ENCODE measurements at regions not wholly inside any gene's neighbourhood (a gene's known extent, or its start where the extent isn't known, plus 50 kb on each side); places are given as distances from the start of the nearest gene placed in this dataset.

- no peaks in the 10 kb centered on the region for H3K27me3 ChIP-seq (replicated peaks in 1 of 4; ENCODE audit: control extremely low read depth in 1 of 4, control insufficient read depth in 3 of 4, insufficient read depth in 4 of 4, low read length in 3 of 4)
- H3K4me1 ChIP-seq (ENCODE audit: control insufficient read depth in 2 of 2, insufficient read depth in 2 of 2, low read length in 2 of 2), result no peaks in the 10 kb centered on the region
- H3K27ac ChIP-seq (ENCODE audit: low read length in 2 of 2), result no peak overlapping the region
- no peak overlapping the region for H3K4me3 ChIP-seq (ENCODE audit: control extremely low read depth in 1 of 5, extremely low read depth in 1 of 5, insufficient read depth in 1 of 5, low read depth in 2 of 5, low read length in 4 of 5)
- no peak for DNase-seq
- H3K9ac ChIP-seq (ENCODE audit: low read length), result no peak overlapping the region
- H4K20me1 ChIP-seq (ENCODE audit: control insufficient read depth, insufficient read depth, low read length, poor library complexity, severe bottlenecking), result no peaks in the 10 kb centered on the region
- H3K27me3 Mint-ChIP-seq, result no peaks in the 10 kb centered on the region
- H2AFZ ChIP-seq (ENCODE audit: insufficient read depth, low read depth, low read length, poor library complexity, severe bottlenecking), result no peak overlapping the region
- no peak overlapping the region for H3K27ac Mint-ChIP-seq
- no peaks in the 10 kb centered on the region for H3K9me3 ChIP-seq (ENCODE audit: control extremely low read depth in 1 of 3, control insufficient read depth in 2 of 3, insufficient read depth in 1 of 3, low read length in 2 of 3)
- intact Hi-C loops (cut with micrococcal nuclease), result no loop called here
- no peak for TF ChIP-seq EZH2 (IDR thresholded peaks at IDR 0.05; ENCODE audit: borderline replicate concordance, insufficient read depth, low read depth, low read length, poor library complexity, severe bottlenecking)
- TF ChIP-seq, protein P1, sequence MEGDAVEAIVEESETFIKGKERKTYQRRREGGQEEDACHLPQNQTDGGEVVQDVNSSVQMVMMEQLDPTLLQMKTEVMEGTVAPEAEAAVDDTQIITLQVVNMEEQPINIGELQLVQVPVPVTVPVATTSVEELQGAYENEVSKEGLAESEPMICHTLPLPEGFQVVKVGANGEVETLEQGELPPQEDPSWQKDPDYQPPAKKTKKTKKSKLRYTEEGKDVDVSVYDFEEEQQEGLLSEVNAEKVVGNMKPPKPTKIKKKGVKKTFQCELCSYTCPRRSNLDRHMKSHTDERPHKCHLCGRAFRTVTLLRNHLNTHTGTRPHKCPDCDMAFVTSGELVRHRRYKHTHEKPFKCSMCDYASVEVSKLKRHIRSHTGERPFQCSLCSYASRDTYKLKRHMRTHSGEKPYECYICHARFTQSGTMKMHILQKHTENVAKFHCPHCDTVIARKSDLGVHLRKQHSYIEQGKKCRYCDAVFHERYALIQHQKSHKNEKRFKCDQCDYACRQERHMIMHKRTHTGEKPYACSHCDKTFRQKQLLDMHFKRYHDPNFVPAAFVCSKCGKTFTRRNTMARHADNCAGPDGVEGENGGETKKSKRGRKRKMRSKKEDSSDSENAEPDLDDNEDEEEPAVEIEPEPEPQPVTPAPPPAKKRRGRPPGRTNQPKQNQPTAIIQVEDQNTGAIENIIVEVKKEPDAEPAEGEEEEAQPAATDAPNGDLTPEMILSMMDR (IDR thresholded peaks at IDR 0.05), result no peak
- no peak overlapping the region for H3K4me3 Mint-ChIP-seq
- POLR2A ChIA-PET, result no interaction called here
- H3K4me1 Mint-ChIP-seq, result no peaks in the 10 kb centered on the region
- no peak for ATAC-seq (ENCODE audit: low read depth)
- no peaks in the 10 kb centered on the region for H3K9me3 Mint-ChIP-seq (ENCODE audit: insufficient read depth)
- WGBS (ENCODE audit: insufficient coverage), result 92% methylated on average over 13 of the region's 17 CpGs
- H3K4me2 ChIP-seq (replicated peaks; ENCODE audit: low read depth, low read length, poor library complexity, severe bottlenecking), result no peak overlapping the region
- no peaks in the 10 kb centered on the region for H3K36me3 ChIP-seq (replicated peaks in 1 of 2; ENCODE audit: control extremely low read depth in 1 of 2, control insufficient read depth in 1 of 2, extremely low read depth in 1 of 2, insufficient read depth in 2 of 2, low read length in 1 of 2)
- CTCF ChIA-PET, result no interaction called here
- H3K79me2 ChIP-seq (ENCODE audit: control insufficient read depth, insufficient read depth, low read length), result no peaks in the 10 kb centered on the region
These were observed 115.3 kb upstream of the KIRREL3 start for GRCh38 chr11:127115844-127116243.

- no peak overlapping the region for H3K4me3 ChIP-seq (ENCODE audit: control extremely low read depth in 1 of 5, extremely low read depth in 1 of 5, insufficient read depth in 1 of 5, low read depth in 2 of 5, low read length in 4 of 5)
- POLR2A ChIA-PET, result no interaction called here
These were observed 113.5 kb upstream of the KIRREL3 start for GRCh38 chr11:127114035-127114434.

More at GRCh38 chr11:127114035-127114434, 113.5 kb upstream of the KIRREL3 start:
- no peaks in the 10 kb centered on the region for H4K20me1 ChIP-seq (ENCODE audit: control insufficient read depth, insufficient read depth, low read length, poor library complexity, severe bottlenecking)
- H3K4me1 Mint-ChIP-seq, result no peaks in the 10 kb centered on the region
- no peaks in the 10 kb centered on the region for H3K27me3 Mint-ChIP-seq
- intact Hi-C loops (cut with micrococcal nuclease), result no loop called here
- no peak overlapping the region for H3K9ac ChIP-seq (ENCODE audit: low read length)
- WGBS (ENCODE audit: insufficient coverage), result 88% methylated on average over 3 of the region's 5 CpGs
- no peaks in the 10 kb centered on the region for H3K9me3 Mint-ChIP-seq (ENCODE audit: insufficient read depth)
- DNase-seq (no peak), ATAC-seq (ENCODE audit: low read depth) (no peak)
- no peaks in the 10 kb centered on the region for H3K79me2 ChIP-seq (ENCODE audit: control insufficient read depth, insufficient read depth, low read length)
- H3K36me3 ChIP-seq (replicated peaks in 1 of 2; ENCODE audit: control extremely low read depth in 1 of 2, control insufficient read depth in 1 of 2, extremely low read depth in 1 of 2, insufficient read depth in 2 of 2, low read length in 1 of 2), result no peaks in the 10 kb centered on the region
- CTCF ChIA-PET, result no interaction called here
- H3K4me1 ChIP-seq (ENCODE audit: control insufficient read depth in 2 of 2, insufficient read depth in 2 of 2, low read length in 2 of 2), result no peaks in the 10 kb centered on the region
- no peak overlapping the region for H3K27ac Mint-ChIP-seq
- H3K4me3 Mint-ChIP-seq, result no peak overlapping the region
- no peaks in the 10 kb centered on the region for H3K27me3 ChIP-seq (replicated peaks in 1 of 4; ENCODE audit: control extremely low read depth in 1 of 4, control insufficient read depth in 3 of 4, insufficient read depth in 4 of 4, low read length in 3 of 4)
- no peak overlapping the region for H3K27ac ChIP-seq (ENCODE audit: low read length in 2 of 2)
- no peak overlapping the region for H3K4me2 ChIP-seq (replicated peaks; ENCODE audit: low read depth, low read length, poor library complexity, severe bottlenecking)
- TF ChIP-seq, protein P1 (IDR thresholded peaks at IDR 0.05), result no peak
- TF ChIP-seq EZH2 (IDR thresholded peaks at IDR 0.05; ENCODE audit: borderline replicate concordance, insufficient read depth, low read depth, low read length, poor library complexity, severe bottlenecking), result no peak
- H2AFZ ChIP-seq (ENCODE audit: insufficient read depth, low read depth, low read length, poor library complexity, severe bottlenecking), result no peak overlapping the region
- H3K9me3 ChIP-seq (ENCODE audit: control extremely low read depth in 1 of 3, control insufficient read depth in 2 of 3, insufficient read depth in 1 of 3, low read length in 2 of 3), result no peaks in the 10 kb centered on the region

Data from B cell (primary cell).